ENCODE measurements at regions not wholly inside any gene's neighbourhood (a gene's known extent, or its start where the extent isn't known, plus 50 kb on each side); places are given as distances from the start of the nearest gene placed in this dataset.
"Not testable (repeated sequence)": the region's sequence is repeated elsewhere in the genome, so short reads cannot be mapped to it uniquely, and the experiment has no call there.

- DNase-seq: no peak
These were observed 136.1 kb upstream of the IGSF10 start for GRCh38 chr3:151596940-151597339.

DNA sequence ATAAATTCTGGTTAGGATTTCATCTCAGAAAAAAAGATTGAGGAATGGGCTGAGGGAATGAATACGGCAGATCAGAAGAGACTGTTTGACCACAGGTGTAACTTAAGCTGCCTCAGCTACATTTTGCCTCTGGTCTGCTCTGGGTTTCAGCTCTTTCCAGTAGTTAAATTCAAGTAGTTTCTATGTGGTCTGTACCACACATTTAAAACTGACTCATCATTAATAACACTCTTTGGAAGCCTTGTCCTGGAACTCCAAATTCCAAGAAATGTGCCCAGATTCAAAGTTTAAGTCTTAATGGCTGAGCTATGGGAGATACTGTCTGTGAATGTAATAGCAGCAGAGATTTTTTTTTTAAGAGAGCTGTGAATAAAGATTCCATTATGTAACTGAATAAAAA, 133.1 kb upstream of the IGSF10 start:
- DNase-seq: no peak

DNA sequence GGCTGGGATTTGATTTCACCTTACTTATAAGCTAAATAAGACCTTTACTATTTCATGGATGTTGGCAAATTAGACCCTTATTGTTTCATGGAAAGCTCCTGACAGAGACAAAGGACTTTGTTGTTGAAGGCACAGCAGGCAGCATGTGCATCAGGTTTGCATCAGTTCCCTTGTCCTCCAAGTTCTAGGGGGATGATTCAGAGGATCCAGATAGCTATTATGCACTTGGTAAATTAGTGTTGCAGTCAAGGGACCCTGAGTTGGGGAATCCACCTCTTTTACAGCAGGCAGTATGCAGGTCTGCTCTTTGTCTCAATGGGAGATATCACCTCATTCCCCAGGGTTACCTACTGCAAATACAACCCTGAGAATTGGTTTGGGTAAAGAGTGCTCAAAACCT, 131.4 kb upstream of the IGSF10 start:
- DNase-seq: no peak

GRCh38 chr3:151591441-151591840, 130.6 kb upstream of the IGSF10 start:
- no peak for DNase-seq

GRCh38 chr3:151589311-151589710, 128.4 kb upstream of the IGSF10 start:
- no peak for DNase-seq

- DNase-seq: not testable (repeated sequence)
These were observed 126.8 kb upstream of the IGSF10 start for GRCh38 chr3:151587659-151588058.

- DNase-seq: no peak
These were observed 123.7 kb upstream of the IGSF10 start for GRCh38 chr3:151584566-151584965.

DNA sequence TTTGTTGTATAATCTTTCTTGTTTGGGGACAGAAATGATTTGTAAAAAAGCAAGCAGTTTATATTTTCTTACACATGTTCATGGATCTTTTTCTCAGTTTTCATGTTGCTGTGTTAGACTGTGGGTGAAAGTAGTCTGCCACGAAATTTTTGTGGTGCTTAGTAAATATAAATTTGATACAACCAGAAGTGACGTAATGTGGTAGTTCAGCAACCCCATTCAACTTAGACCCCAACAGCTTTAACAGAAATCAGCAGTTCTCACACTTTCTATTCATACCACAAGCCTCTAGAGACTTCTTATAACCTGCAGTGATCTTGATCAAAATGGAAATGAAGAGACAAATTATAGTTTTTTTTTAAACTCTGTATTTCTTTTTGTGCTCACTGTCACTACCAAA, 120.2 kb upstream of the IGSF10 start:
- no peak for DNase-seq

- DNase-seq: no peak
These were observed 119.7 kb upstream of the IGSF10 start for GRCh38 chr3:151580591-151580990.

GRCh38 chr3:151579571-151580270, 118.9 kb upstream of the IGSF10 start:
- no peak for DNase-seq

DNA sequence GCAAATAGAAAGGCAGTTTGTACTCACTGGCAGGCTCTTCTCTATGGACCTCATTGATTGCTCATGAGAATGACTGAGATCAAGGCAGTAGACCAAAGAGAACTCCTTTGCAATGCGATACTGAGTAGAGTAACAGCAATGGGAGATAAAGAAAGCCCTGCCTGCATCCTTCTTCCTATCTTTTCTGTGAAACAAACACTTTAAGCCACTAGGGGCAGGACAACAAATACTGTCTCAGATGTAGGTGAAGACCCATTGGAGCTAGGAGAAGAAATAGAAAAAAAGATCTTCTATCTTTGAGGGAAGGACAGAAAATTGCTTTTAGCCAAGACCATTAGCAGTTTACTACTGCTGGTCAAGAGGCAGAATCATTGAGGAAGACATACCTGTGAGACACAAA, 117.6 kb upstream of the IGSF10 start:
- no peak for DNase-seq

DNA sequence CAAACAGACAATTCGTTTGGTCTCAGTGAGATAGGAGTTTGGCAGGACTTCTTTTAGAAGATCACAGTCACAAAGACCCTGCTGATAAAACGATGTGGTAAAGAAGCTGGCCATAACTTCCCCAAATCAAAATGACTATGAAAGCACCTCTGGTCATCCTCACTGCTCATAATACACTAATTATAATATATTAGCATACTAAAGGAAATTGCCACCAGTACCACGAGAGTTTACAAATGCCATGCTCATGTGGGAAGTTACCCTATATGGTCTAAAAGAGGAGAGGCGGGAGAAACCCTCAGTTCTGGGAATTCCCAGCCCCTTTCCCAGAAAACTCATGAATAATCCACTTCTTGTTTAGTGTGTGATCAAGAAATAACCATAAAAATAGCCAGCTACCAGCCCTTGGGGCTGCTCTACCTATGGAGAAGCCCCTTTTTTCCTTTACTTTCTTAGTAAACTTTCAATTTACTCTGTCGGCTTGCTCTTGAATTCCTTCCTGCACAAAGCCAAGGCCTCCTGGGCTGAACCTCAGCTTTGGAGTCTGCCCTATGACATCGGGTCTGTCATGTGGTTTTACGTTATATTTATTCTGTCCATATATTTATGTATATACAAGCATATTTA, 115.8 kb upstream of the IGSF10 start:
- no peak for DNase-seq

- DNase-seq: no peak
These were observed 107.3 kb upstream of the IGSF10 start for GRCh38 chr3:151568184-151568583.

DNA sequence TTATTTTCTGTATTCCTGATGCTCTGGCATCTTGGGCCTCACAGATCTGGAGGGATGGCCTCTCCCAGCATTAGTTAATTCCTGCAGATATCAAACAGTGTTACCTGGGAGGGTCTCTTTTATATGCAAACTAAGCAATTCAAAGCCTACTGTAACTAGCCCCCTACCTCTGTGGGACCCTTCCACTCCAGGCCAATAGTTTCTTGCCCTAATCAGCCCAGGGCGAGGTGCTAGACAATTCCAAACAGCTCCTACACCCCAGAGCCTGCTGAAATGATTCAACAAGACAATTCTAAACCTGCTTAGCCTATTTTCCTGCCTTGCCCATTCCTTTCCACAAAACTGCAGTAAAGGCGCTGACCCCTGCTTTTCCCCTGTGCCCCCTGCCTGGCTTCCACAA, 106.6 kb upstream of the IGSF10 start:
- DNase-seq: no peak

GRCh38 chr3:151564261-151564660, 103.4 kb upstream of the IGSF10 start:
- no peak for DNase-seq

- no peak for DNase-seq
These were observed 102.4 kb upstream of the IGSF10 start for GRCh38 chr3:151563305-151563704.

- no peak for DNase-seq
These were observed 102.0 kb upstream of the IGSF10 start for GRCh38 chr3:151562891-151563290.

DNA sequence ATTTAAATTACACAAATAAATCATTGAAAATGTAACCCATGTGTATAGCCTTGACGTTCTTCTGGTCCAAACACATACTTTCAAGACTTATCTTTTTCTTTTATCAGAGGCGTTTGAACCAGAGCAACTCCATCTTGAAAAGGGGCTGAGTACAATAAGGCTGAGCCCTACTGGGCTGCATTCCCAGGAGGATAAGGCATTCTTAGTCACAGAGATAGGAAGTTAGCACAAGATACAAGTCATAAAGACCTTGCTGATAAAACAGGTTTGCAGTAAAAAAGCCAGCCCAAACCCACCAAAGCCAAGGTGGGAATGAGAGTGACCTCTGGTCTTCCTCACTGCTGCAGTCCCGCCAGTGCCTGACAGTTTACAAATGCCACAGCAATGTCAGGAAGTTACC, 101.0 kb upstream of the IGSF10 start:
- no peak for DNase-seq

GRCh38 chr3:151560738-151561137, 99.9 kb upstream of the IGSF10 start:
- DNase-seq: no peak

GRCh38 chr3:151559736-151560135, 98.9 kb upstream of the IGSF10 start:
- DNase-seq: no peak

GRCh38 chr3:151558661-151559060, 97.8 kb upstream of the IGSF10 start:
- DNase-seq: no peak

DNA sequence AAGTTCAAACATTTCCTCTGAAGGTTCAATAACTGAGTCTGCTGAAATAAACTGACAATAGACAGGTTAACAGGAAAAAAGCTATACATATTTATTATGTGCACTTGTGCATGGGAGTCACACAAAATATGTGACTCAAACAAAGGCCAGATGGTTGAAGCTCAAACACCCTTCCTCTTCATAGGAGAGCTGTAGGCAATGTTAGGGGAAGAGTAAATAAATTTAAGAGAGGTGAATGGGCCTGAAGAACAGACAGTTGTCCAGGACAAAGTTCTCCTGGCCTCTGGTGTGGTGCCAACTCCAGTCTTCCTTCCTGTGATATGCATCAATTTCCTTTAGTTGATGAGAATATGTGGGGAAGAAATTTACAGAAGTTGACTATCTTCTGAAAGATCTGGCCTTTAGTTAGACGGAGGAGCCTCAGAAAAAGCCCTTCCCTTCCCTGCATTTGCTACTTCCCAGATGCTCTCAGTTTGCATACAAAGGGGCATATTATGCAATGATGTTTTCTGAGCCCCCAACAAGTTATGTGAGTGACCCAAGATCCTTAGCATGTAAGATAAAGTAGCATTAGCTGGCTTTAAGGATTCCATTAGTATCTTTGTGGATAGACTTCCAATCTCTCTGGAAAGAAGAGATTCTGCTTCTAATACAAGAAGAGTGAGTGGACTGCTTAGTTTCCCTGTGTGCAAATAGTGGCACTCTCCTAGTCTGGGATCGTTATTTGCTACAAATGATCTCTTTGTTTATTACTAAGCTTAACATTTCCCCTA, 96.4 kb upstream of the IGSF10 start:
- DNase-seq: no peak

- DNase-seq: no peak
These were observed 95.7 kb upstream of the IGSF10 start for GRCh38 chr3:151556596-151556995.

Measured in amygdala (tissue), 56 donors.